Spleen (tissue), 3 donors: ENCODE measurements at regions not wholly inside any gene's neighbourhood (a gene's known extent, or its start where the extent isn't known, plus 50 kb on each side); places are given as distances from the start of the nearest gene placed in this dataset.

Experiments
- POLR2A ChIP-seq, 3 donors: fragments of 450-650 bp; IDR thresholded peaks; one replicate each; pipeline ENCODE4 v1.5.1; 2017; ENCODE audit warnings: antibody characterized with exemption in 3 of 3, mild to moderate bottlenecking in 1 of 3
- POLR2AphosphoS5 ChIP-seq, 3 donors: sonication (generic); formaldehyde crosslinking; IDR thresholded peaks; one replicate each; pipeline ENCODE4 v1.5.1; 2017; ENCODE audit warnings: antibody characterized with exemption in 3 of 3

- TF ChIP-seq POLR2A (IDR thresholded peaks at IDR 0.05) (no peak), POLR2AphosphoS5 (IDR thresholded peaks at IDR 0.05) (no peak)
These were observed 224.6 kb upstream of the GPC6 start for GRCh38 chr13:93001866-93002461.
